HG03039 (cell line): ENCODE measurements at regions not wholly inside any gene's neighbourhood (a gene's known extent, or its start where the extent isn't known, plus 50 kb on each side); places are given as distances from the start of the nearest gene placed in this dataset.

Experiments
- ATAC-seq: cut with Tn5 transposase; IDR thresholded peaks from one replicate; pipeline ENCODE4 v1.9.1; 2021; ENCODE audit warnings: mild to moderate bottlenecking, moderate library complexity; ENCODE audit not compliant: unreplicated experiment

GRCh38 chr13:63044589-63045313, 1629.1 kb upstream of the PCDH20 start:
- ATAC-seq, result no peak

DNA sequence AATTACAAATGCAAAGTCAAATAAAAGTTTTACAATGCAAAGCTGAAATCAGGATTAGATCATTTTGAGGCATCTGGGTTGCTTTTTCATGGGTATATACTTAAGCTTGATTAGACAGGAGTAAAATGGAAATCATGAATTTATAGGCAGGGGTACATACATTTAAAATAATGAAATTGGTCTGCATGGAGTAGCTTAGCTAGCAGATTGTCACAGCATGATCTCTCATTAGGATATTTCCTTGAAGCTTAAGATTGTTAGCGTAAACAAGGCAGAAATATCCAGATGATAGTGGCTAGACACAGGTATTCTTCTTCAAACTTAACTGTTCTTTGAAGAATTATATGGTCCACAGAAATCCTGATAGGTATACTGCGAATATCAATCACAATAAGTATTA, 1627.0 kb upstream of the PCDH20 start:
- no peak for ATAC-seq

DNA sequence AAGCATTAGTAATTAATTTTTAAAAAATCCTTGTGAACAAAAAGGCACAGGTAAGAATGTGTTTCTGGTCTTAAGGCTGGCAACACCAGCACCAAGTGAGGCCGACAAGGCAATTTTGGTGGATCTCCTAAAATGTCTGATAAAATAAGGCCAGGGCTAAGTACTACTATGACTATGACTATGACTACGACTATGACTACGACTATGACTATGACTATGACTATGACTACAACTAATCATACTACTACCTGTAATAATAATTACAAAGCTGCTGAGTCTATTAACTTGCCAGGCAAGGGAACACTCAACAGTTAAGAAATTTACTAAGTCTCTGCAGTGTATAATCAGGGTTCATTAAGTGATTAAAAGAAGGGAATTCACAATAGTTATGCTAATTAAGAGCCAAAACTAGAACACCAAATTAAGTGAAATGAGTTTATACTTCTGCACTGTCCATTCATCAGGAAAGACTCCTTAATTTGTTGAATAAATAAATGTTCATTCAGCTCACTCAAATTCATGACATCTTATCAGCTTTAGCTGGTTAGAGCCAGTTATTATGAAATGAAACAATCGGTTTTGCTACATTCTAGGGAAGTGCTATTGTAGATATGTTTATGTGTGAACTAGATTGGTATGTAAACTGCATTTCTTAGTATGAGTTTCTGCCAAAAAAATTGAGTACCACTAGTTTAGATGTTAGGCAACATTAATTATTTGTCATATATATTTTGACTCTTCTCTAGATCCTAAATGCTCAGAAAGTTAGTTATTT, 1626.2 kb upstream of the PCDH20 start:
- ATAC-seq, result no peak

DNA sequence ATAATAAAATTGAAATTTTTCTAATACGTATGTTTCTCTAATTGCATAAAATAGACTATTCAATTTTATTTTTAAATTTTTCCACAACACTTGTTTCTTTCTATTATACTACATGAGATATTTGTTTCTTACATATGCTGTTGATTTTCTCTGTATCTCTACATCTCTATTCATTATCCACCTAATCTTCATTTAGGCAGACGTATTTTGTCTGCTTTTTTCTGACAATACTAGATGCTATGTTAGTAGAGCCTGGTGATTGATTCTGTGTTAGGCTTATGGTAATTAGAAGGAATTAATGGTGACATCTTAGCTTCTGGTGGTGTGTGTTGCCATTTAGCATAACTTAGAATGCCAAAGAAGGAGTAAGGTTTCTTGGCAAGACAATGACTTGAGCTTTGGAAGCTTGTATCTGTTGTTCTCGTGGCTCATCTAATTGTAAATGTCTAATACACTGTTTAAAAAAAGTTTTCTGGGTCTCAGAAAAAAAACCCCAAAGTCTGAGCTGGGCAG, 1610.7 kb upstream of the PCDH20 start:
- ATAC-seq, result no peak

GRCh38 chr13:63025741-63026140, 1610.1 kb upstream of the PCDH20 start:
- no peak for ATAC-seq

- ATAC-seq, result no peak
Observed at GRCh38 chr13:63024458-63024857, 1608.8 kb upstream of the PCDH20 start.

DNA sequence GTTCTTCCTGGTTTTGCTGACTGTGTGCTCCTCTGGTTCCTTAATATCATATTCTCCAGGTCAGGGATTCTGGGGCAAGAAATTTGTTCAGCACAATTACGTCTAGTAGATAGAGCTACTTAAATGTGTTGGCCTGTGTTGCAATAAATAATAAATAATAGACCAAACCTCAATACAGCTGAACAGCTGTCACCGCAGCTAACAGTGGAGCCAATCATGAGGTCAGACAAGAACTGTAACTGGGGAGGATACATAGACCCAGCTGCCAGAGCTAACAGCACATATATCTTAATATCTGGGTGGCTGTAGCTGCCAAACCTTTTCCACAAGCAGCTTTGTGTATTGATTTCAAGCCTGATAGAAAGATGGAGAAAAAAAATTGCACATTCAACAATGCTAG, 1596.3 kb upstream of the PCDH20 start:
- ATAC-seq, result no peak

DNA sequence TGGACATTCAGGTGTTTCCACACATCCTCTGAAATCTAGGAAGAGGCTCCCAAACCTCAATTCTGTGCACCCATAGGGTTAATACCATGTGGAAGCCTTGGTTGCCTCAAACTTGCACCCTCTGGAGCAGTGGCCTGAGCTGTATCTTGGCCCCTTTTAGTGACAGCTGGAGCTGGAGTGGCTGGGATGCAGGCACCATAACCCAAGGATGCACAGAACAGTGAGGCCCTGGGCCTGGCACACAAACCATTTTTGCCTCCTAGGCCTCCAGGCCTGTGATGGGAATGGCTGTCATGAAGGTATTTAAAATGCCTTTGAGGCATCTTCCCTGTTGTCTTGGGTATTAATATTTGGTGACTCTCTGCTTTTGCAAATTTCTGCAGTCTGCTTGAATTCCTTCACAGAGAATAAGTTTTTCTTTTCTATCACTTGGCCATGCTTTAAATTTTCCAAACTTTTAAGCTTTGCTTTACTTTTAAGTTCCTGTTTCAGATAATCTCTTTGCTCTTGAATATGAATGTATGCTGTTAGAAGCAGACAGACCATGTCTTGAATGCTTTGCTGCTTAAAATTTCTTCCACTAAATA, 1594.5 kb upstream of the PCDH20 start:
- ATAC-seq, result no peak

- no peak for ATAC-seq
Observed at GRCh38 chr13:63005625-63006024, 1590.0 kb upstream of the PCDH20 start.

DNA sequence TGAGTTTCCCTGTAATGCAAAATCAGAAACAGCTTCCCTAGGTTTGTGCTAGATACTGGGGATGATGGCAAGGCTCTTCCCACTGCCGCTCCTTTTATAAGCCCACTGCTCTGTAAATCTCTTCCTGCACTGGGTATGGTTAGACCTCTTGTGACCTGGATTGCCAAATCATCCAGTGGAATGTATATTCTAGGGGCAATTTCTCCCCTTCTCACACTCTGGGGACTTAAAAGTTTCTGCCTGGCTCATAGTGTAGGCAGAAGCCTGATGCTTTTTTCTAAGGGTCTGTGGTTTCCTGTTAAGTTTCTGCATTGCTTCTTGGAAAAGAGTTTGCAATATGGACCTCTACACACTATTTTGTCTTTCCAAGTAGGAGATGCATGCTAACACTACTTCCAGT, 1582.0 kb upstream of the PCDH20 start:
- no peak for ATAC-seq

DNA sequence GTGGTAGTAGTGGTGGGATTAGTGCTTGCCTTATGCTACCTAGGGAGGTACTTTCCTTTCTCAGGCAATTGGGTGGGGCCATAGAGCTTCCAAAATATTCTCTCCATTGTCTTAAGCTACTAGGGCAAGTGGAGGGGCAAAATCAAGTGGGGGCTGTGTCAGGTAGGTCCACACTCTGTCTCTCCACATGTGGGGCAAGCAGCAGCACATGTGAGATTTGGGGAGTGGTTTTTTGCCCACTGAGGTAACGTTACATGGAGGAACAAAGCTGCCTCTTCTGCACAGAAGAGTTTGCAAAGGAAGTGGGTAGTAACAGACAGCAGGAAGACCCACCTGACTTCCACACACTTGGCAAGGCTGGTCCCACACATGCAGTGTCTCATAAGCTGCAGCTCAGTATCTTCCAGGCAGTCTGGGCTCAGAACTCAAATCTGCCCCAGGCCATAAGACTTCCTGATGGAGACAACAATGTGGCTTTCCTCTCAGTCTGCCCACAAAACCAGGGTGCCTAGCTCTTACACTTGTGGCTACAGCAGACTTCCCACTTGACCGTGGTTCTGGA, 1581.5 kb upstream of the PCDH20 start:
- ATAC-seq, result no peak

DNA sequence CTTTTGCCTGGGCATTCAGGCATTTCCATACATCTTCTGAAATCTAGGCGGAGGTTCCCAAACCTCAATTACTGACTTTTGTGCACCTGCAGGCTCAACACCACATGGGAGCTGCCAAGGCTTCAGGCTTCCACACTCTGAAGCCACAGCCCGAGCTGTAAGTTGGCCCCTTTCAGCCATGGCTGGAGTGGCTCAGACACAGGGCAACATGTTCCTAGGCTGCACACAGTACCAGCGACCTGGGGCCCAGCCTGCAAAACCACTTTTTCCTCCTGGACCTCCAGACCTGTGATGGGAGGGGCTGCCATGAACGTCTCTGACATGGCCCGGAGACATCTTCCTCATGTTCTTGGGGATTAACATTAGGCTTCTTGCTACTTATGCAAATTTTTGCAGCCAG, 1558.2 kb upstream of the PCDH20 start:
- ATAC-seq, result no peak

DNA sequence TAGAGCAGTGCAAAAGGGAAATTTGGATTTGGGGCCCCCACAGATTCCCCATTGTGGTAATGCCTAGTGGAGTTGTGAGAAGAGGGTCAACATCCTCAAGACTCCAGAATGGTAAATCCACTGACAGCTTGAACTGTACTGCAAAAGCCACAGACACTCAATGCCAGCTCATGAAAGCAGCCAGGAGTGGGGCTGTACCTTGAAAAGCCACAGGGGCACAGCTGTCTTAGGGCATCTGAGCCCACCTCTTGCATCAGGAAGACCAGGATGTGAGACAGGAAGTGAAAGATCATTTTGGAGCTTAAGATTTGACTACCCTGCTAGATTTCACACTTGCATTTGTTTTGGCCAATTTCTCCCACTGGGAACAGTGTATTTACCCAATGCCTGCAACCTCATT, 1548.9 kb upstream of the PCDH20 start:
- ATAC-seq, result no peak

DNA sequence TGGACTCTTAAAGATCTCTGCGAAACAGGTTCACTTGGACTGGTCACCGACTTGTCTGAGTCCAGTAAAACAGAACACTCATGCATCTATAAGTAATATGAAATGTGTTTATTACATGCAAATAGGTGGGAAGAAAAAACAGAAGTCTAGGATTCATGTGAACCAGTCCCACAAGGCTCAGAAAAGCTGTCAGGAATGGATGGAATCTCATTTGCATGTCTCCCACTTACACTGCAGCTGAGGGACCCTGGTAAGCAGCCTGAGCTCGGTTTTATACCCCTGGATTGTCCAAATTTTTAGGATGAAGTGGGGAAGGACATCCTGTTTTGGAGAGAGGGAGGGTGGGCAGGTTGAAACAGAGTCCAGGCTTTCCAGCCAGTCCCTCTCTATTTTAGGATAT, 1545.1 kb upstream of the PCDH20 start:
- no peak for ATAC-seq

GRCh38 chr13:62933809-62934208, 1518.2 kb upstream of the PCDH20 start:
- no peak for ATAC-seq

DNA sequence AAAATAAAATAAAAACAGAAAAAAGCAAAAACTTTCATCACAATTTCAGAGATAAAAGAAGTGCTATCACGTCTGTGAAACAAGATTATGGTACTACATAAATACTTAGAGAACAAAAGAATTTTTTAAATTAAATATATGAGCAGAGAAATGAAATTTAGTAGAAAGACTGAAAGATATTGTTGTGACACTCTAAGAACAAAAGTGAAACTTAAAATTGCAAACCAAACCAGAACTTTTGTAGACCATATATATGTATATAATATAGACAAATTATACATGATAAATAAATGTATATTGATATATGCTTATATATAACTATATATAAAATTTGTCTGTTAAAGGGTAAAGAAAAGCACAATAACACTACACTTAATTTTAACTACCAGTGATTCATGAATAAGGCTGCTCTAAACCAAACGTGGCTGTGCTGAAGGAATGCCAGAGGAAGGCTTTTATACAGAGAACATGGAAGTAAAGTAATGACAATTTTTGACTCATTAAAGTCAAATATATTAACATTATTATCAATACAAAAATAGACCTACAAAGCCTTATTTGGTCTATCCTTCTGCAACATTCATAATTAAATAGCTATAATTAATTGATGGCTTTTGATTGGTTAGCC, 1516.7 kb upstream of the PCDH20 start:
- no peak for ATAC-seq

DNA sequence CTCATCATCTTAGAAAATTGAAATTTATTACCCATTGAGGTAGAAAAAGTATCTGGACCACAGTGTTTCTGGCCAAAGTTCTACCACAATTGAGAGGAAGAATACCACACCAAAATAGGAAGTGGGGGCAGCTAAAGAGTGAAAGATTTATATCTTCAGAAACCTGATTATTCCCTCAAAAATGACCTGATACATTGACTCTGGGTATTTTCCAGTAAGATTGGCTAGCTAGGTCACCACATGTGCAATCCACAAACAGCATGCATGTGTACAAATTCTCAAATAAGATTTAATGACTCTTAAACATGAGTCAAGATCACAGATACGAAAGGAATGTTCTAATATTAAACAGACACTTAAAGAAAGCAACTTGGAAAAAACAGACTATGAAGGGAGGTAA, 1516.2 kb upstream of the PCDH20 start:
- ATAC-seq, result no peak

DNA sequence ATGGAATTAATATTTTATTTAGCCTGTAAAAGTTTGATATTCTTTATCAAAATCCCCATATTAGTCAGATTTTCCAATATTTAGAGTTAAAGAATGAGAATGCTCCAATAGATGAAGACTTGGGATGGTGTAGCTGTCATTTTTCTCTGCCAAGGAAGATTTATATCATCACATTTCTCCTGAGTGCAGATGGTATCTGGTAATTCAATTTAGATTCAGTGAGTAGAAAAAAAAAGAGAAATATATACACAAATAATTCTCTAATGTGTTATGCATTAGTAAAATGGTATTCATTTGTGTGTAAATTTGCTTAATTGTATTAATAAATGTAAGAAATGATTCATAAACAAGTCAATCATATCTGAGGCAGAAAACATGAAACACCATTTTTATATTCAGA, 1508.7 kb upstream of the PCDH20 start:
- no peak for ATAC-seq

DNA sequence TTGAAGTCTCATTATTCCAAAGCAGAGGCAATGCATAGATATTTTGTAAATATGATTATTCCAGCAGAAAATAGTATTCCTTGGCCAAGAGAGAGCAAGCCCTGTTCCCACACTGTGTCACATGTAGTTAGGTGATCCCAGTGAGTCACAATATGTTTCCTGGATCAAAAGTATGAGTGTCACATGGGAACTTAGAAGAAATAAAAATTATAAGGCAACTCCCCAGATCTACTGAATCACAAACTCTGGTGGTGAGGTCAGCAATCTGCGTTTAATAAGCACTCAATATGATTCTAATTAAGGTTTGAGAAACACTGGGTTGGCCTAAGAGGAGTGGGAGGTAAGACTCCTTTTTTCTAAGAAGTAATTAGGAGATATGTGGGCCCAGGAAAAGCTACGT, 1504.5 kb upstream of the PCDH20 start:
- ATAC-seq, result no peak

GRCh38 chr13:62919491-62919890, 1503.8 kb upstream of the PCDH20 start:
- ATAC-seq, result no peak

GRCh38 chr13:62910541-62911060, 1495.0 kb upstream of the PCDH20 start:
- no peak for ATAC-seq
